GM20000 (cell line): ENCODE measurements at regions not wholly inside any gene's neighbourhood (a gene's known extent, or its start where the extent isn't known, plus 50 kb on each side); places are given as distances from the start of the nearest gene placed in this dataset.

Source experiments
- DNase-seq: peaks from one replicate; pipeline ENCODE4 v3.0.0; 2012; ENCODE audit warnings: low spot score
- CTCF ChIP-seq: IDR thresholded peaks from 2 replicates; pipeline ENCODE4 v1.5.1; 2012; ENCODE audit warnings: mild to moderate bottlenecking, control low read depth; ENCODE audit errors: extremely low read depth, missing control alignments

GRCh38 chr15:46039703-46040102, 404.9 kb downstream of the SQOR start:
- DNase-seq: no peak
- no peak for TF ChIP-seq CTCF

- no peak for DNase-seq
- no peak for TF ChIP-seq CTCF
These were observed 407.1 kb downstream of the SQOR start for GRCh38 chr15:46041905-46042304.

- no peak for DNase-seq
- no peak for TF ChIP-seq CTCF
These were observed 425.2 kb downstream of the SQOR start for GRCh38 chr15:46059921-46060594.

GRCh38 chr15:46061002-46061401, 426.2 kb downstream of the SQOR start:
- TF ChIP-seq CTCF: no peak
- no peak for DNase-seq

- DNase-seq: no peak
- TF ChIP-seq CTCF: no peak
These were observed 442.4 kb downstream of the SQOR start for GRCh38 chr15:46077220-46077619.

- TF ChIP-seq CTCF: no peak
- DNase-seq: no peak
These were observed 444.2 kb downstream of the SQOR start for GRCh38 chr15:46079046-46079445.

- no peak for TF ChIP-seq CTCF
- no peak for DNase-seq
These were observed 445.2 kb downstream of the SQOR start for GRCh38 chr15:46080016-46080415.
